HG02642 (cell line): ENCODE measurements at regions not wholly inside any gene's neighbourhood (a gene's known extent, or its start where the extent isn't known, plus 50 kb on each side); places are given as distances from the start of the nearest gene placed in this dataset.

Experiments
- ATAC-seq: cut with Tn5 transposase; IDR thresholded peaks from one replicate; pipeline ENCODE4 v1.9.1; 2021; ENCODE audit warnings: mild to moderate bottlenecking; ENCODE audit not compliant: unreplicated experiment, poor library complexity

DNA sequence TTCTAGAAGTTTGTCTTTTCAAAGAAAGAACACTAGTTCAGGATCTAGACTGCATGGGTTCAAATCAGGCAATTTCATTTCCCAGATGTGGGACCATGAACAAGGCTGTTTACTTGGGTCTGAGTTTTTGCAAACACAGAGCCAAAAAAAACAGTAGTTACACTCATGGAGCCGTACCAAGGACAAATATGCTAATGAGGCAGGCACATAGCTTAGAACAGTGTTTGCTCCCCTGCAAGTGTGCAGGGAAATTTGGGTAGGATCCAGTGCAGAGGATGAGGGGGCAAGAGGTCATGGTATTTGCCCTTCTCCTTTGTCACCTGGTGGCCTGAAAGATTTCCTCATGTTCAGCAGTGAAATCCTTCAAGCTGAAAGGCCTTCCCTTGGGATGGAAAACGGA lies 860.4 kb downstream of the VRK1 start:
- ATAC-seq = no peak

DNA sequence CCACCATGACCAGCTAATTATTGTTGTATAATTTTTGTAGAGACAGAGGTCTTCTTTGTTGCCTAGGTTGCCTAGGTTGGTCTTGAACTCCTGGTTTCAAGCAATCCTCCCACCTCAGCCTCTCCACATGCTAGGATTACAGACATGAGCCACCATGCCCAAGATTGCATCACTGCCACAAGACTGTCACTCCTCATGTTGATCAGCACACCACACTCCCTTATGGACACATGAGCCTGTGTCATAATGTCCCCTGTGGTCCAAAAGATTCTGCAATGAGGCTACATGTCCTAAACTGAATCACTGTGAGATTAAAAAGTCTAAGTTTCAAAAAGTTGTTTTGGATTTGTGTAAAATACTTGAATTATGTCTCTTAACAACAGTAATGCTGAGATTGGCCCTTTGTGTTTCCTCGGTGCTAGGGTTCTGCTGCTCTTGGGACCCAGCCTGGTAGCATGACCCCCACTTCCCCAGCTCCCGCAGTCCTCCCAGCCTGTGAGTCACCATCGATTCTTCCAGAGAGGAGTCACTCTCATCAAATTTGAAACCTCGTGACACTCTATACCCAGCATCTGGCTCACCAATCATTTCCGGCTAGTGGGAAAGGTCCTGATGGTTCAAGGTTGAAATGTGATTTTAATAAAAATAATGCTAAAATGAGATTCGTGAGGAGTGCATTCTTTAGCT lies 890.9 kb downstream of the VRK1 start:
- ATAC-seq = no peak

DNA sequence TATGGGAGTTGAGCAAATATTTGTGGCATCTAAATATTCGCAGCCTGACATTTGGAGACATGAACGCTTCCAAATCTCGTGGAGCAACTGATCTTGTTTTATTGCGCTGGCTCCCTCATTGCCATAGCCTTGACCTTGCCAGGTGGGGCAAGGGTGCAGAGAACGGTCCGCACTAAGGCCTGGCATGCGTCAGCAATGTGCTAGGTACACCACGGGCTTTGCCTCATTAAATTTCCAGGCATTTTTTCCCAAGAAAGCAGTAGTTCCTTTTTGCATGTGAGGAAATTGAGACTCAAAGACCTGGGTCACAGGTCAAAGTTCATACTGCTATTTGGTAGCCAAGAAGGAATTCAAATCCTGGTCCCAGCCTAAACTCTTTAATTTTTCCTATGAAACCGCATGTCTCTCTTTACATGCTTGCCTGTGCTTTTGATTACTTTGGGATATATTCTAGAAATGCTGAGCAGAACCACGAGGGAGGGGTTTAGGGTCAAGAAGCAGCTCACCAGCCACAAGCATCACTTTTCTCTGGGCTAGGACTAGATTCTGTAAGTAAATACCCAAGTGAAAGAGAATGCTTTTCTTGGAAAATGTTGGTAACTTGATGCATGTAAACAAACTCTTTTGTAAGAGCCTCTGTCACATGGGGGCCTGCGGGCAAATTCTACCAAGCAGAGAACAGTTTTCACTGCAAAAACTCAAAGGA lies 891.6 kb downstream of the VRK1 start:
- no peak for ATAC-seq

DNA sequence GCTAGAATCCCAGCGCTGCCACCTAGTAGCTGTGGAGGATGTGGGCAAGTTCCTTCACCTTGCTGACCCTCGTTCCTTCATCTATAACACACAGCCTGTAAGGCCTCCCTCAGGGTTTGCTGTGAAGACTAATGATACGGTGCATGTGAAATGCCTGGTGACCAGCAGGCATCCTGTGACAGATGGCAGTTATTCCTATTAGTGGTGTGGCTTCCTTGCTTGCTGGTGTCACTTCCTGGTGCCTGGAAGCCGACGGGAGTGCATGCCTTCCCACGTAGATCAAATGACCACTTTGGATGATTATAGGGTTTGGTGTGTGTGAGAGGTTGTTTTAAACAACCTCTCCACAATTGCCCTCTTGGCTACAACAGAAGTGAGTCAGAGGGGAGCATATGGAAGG lies 894.9 kb downstream of the VRK1 start:
- ATAC-seq = no peak

DNA sequence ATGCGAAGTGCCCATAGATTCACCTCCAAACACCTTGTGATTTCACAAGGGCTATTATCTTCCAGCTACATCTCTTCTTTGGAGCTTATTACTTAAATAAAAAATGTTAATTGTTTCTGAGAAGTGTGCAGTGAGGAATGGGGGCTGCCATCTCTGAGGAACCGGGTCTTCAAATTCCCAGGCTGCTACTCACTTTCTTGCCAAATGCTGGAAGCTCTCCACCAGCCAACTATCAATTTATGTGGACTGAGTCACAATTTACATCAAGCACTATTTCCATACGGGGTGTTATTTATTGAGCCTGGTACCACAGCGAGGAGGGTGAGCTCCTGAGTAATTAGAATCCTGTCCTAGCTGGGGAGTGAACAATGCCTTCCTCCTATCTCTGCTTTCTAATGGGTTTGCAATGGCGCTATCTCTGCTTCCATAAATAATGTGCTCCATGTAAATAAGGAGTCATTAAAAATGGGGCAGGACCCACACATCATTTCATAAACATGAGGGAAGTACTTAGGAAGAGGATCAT lies 898.3 kb downstream of the VRK1 start:
- no peak for ATAC-seq

DNA sequence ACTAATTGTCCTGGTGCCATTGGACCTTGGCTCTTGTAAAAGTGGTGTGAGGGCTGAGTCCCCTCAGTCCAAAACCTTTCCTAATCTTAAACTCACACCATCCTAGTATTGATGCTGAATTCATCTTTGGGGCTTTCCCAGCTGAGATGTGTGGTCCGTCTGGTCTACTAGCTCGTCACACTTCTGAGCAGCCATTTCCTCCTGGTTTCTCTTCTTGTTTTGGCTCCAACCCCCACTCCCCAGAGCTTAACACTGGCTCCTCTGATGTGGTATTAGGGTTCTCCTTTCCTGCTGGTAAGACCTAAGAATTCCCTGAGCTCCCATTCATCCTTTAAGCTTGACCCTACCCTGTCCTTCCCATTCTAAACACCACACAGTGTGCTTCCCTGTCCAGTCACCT lies 900.6 kb downstream of the VRK1 start:
- ATAC-seq = no peak

DNA sequence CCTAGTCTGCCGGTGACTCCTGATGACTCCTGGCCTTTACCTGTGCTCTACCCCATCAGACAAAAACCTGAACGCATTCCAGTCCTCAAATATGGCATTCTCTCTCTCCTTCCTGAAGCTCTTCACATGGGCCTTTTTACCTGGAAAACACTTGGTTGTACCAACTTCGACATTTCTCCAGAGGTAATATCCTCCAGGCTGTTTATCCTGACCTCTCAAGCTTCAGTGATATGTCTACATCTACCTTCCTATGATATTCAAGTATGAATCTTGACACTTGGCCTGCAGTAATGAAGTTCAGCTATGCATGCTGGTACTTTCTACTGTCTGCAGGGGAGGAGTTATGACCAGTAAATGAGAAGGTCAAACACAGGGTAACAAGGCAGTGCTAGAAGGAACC lies 901.8 kb downstream of the VRK1 start:
- ATAC-seq = no peak

DNA sequence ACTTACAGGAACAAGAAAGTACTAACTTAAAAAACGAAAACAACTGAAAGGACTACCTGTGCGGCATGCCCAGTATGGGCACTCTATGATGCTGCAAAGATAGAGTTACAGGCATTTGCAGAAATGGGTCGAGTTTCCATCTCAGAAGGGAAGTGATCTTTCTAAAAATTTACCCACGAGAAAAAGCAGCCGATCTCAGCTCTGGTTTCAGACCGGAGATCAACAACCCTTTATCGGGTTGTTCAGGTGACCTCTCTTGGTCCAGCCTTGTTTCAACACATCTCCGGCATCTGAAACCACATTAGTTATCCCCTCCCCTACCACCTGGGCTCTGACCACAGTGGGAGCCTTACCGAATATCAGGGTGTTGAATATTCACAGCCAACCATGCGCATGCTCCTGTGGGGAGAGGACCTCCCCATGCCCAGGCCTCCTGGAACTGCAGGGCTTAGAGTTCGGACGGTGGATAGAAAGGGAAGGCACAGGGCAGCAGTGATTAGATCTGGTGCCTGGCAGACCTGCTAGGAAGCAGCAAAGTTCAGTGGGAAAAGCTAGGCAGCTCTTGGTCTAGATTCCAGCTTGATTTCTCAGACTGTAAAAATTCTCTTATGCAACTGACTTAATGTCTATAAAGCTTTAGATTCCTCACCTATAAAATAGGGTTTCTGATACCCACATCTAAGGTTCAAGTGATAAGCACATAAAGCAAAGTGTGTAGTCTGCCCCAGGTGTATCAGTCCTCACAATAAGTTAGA lies 906.0 kb downstream of the VRK1 start:
- no peak for ATAC-seq

DNA sequence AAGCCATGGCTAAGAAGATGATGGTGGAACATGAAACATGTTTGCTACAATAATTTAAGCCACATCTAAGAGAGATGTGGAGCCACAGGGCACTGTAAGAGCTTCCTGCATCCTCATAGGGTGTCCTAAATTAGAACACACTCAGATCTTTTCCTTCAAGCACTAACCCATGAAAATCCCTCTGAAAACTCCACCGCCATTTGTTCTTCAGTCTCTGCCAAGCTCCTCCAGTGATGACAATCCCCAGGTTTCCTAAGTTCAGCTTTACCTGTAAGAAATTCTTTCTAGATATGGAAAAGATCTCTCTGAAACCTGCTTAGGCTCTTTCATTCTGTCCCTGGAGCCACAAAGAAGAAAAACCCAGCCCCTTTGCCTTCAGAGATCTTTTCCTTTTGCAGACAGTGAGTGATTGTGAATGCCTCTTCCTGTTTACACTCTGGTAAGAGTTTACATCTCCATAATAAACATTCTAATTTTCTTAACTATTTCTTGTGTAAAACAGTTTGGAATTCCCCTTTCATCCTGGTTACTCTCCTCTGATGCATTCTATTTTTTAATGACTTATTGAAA lies 907.2 kb downstream of the VRK1 start:
- no peak for ATAC-seq

DNA sequence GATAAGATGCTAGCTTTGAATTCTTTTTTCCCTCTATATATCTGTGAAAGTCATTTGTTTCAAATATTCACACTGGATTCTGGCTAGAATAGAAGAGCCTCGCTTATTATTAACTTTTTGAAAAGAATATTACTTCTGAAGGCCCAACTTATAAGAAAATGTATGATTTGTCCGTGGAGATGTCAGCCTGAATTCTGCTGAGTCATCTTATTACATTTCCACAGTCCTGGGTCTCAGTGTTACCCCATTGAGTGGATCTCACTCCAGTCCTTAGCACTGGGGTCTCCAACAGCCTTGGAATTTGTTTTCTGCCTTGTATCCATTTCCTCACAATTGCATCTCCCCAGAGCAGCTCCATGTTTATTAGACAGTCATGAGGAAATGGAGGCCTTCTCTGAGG lies 907.9 kb downstream of the VRK1 start:
- no peak for ATAC-seq

DNA sequence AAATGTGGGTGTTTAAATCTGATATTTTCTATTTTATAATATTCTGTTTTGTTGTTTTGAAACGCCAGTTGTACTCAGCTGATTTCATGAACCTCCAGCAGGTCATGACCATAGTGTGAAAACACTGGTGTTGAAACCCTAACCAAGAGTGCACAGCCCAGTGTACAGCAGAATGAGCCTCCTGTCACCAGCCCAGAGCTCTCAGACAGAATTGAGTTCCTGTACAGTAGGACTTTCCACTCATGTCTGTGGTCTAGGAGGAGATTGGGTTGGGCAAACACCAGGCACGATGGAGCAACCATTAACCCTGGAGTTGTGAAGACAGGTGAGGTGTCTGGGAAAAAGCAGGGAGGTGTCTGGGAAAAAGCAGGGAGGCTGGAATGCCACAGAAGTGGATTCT lies 908.8 kb downstream of the VRK1 start:
- no peak for ATAC-seq

DNA sequence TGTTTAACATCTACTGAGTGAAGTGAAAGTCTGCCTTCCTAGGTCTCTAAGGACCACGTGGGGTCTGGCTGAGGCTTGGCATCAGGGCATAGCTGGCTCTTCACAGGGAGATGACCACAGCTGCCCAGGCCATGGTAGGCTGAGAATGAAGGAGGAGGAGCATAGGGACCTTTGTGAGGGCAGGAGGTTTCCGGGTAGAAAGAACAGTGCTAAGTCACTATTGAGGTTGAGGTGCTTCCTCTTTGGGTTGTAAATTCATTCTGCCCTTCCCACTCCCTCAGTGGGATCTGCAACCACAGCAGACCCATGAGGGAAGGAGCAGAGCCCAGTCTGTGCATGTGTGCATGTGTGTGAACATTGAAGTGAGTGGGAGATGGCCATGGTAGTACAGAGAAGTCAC lies 909.6 kb downstream of the VRK1 start:
- no peak for ATAC-seq

DNA sequence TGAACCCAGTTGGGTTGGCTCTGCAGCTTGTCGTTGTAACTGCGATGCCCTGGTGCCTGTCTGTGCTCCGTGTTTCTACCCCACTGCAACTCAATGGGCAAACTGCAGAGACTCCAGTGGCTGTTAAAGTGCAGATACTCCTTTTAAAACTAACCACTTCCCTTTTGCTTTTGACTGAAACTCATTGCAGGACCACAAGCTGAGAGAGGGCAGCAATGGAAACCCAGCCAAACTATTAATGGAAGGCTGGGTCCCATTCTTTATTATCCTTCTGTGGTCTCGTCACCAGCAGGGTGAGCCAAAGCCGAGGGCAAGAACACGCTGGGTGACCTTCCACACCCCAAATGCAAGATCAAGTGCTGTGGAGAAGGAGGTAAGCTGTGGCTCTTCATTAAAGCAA lies 910.4 kb downstream of the VRK1 start:
- ATAC-seq = no peak

DNA sequence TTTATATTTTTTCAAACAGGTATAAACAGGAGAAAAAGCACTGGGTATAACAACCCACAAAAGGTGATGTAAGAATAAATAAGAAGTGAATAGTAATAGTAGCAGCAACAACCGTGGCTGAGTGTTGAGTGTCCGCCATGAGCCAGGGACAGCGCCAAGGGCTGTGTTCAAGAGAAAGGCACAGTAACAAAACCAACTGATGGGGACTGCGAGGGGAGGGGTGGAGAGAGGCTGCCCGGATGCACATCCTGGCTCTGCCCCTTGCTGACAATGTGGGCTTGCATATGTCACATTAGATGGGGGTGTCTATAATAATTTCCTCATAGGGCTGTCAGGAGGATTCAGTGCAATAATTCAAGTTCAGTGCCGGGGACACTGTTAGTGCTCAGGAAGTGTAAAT lies 912.4 kb downstream of the VRK1 start:
- no peak for ATAC-seq

DNA sequence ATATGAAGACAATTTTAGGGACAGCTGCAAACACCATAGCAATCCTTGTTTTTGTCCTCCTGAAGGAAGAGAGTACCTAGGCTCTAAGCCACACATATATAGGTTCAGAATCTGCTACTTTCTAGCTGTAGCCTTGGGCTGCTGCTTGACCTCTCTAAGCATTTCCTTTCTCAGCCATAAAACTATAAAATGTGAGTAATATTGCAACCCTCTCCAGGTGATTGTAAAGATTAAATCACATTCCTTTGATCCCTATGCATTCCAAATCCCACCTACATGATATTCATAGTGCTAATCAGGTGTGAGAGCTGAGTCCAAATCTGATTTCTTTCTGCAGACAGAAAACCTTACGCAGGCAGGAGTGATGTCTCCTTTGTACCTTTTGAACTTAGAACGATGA lies 913.5 kb downstream of the VRK1 start:
- ATAC-seq = no peak

DNA sequence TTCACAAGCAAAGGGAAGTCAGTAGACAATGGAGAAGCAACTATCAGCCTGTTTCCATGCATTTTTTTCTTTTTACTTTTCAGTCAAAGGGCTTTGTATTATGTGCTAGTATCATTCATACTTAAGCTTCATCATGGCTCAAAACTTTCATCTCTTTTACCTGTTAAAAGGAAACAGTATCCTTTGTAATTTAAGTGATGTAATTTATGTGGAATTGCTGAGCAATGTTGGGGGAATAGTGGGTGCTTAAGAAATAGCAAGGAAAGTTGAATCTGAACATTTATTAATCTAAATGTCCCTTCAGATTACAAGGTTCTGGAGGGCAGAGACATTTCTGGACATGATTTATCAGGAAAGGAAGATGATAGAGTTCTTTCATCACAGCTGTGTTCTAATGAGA lies 915.3 kb downstream of the VRK1 start:
- ATAC-seq = no peak

DNA sequence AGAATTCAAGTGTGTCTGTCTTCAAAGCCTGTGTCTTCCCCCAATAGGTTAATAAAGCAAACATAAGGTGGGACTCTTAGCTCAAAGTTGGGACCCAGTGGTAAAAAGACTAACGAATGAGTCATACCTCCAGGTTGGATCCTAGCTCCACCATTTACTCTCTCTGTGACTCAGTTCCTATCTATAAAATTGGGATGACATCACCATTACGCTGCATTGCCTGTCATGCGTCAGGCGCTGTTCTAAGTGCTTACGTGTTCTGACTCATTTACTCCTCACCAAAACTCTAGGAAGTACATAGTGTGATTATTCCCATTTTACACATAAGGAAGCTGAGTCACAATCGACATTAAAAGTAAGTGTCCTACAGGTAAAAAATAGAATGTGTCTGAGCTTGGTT lies 915.8 kb downstream of the VRK1 start:
- no peak for ATAC-seq

DNA sequence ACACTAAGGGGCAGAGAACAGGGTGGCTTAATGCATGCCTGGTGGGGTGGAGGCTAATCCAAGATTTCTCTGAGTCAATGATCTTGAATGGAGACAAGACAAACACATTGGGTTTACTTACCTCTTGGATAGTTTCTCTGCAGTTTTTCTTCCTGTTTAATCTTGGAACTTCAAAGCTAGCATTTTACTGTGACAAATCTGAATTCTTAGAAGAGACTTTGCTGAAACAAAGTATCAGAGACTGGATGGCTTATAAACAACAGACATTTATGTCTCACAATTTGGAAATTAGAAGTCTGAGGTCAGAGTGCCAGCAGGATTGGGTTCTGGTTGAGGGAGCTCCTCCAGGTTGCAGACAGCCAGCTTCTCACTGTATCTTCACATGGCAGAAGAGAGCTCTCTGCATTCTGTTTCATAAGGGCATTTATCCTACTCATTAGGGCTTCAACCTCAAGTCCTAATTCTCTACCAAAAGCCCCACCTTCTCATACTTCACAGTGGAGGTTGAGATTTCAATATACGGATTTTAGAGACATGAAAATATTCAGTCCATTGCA lies 921.8 kb downstream of the VRK1 start:
- ATAC-seq = no peak

DNA sequence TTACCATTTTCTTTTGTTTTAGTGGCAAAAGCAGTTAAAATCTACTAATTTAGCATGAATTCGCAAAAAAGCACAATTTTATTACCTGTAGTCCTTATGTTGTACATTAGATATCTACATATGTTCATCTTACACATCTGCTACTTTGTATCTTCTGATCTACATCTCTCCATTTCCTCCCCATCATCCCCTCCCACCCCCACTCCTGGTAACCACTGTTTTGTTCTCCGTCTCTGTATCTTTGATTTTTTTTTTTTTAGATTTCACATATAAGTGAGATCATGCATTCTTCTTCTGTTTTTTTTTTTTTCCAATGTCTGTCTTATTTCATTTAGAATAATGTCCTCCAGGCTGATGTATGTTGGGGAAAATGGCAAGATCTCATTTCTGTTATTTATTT lies 922.7 kb downstream of the VRK1 start:
- ATAC-seq = no peak

DNA sequence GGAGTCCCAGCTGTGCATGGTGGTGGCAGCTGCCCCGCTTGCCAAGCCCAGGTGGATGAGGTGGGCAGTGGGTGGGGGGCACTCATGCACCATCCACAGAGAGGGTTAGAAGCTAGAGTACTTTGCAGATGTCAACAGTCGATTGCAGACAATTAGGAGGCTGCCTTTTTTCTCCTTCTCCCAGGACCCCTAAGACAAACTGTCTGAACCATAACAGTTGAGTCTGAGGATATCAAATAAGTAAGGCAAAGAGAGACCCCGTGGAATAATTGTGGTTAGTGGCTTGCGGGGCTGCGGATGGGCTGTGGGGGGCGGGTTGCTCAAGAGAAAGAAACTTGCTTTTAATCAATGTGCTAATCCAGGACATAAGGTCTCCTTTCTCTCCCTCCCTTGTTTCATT lies 926.2 kb downstream of the VRK1 start:
- ATAC-seq = no peak

DNA sequence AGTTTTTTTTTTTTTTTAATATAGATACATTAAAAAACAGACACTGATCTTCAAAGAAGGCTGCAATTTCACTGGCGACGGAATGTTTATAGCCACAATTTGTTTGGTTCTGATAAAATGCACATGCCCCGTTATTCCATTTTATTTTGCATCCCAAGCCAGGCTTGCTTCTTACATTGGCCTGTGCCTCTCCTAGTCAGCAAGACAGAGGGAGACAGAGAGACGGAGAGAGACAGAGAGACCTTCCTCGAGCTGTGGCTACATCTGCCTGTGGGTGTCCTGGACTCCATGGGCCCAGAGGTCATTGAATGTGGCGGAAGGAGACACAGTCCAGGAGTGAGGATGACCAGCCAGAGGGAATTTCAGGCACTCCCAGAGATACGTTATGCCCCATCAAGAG lies 926.6 kb downstream of the VRK1 start:
- ATAC-seq = no peak
